ENCODE measurements at regions not wholly inside any gene's neighbourhood (a gene's known extent, or its start where the extent isn't known, plus 50 kb on each side); places are given as distances from the start of the nearest gene placed in this dataset.

- DNase-seq (ENCODE audit: low spot score), result no peak
- TF ChIP-seq CTCF (IDR thresholded peaks at IDR 0.05), result no peak
- Histone ChIP-seq H3K27me3 (no peaks in the 10 kb centered on the region), H3K4me3 (no peak overlapping the region), H3K27ac (no peak overlapping the region), H3K4me1 (no peaks in the 10 kb centered on the region), H3K9me3 (no peaks in the 10 kb centered on the region), H3K36me3 (no peaks in the 10 kb centered on the region)
Observed at GRCh38 chr5:61263561-61264272, 68.3 kb upstream of the ZSWIM6 start.

GRCh38 chr5:61264273-61264661 lies 67.8 kb upstream of the ZSWIM6 start:
- H3K4me1 ChIP-seq, result no peaks in the 10 kb centered on the region
- H3K27me3 ChIP-seq, result no peaks in the 10 kb centered on the region
- H3K4me3 ChIP-seq, result no peak overlapping the region
- no peaks in the 10 kb centered on the region for H3K36me3 ChIP-seq
- no peaks in the 10 kb centered on the region for H3K9me3 ChIP-seq
- no peak for DNase-seq (ENCODE audit: low spot score)
- no peak overlapping the region for H3K27ac ChIP-seq
- TF ChIP-seq CTCF (IDR thresholded peaks at IDR 0.05), result no peak

- no peak for DNase-seq (ENCODE audit: low spot score)
- no peak for TF ChIP-seq CTCF (IDR thresholded peaks at IDR 0.05)
- Histone ChIP-seq H3K27ac (no peak overlapping the region), H3K4me3 (no peak overlapping the region), H3K4me1 (no peaks in the 10 kb centered on the region), H3K27me3 (no peaks in the 10 kb centered on the region), H3K36me3 (no peaks in the 10 kb centered on the region), H3K9me3 (no peaks in the 10 kb centered on the region)
Observed at GRCh38 chr5:61267116-61267515, 64.9 kb upstream of the ZSWIM6 start.

- Histone ChIP-seq H3K27me3 (no peaks in the 10 kb centered on the region), H3K27ac (no peak overlapping the region), H3K4me1 (no peaks in the 10 kb centered on the region), H3K36me3 (no peaks in the 10 kb centered on the region), H3K9me3 (no peaks in the 10 kb centered on the region), H3K4me3 (no peak overlapping the region)
- DNase-seq (ENCODE audit: low spot score), result no peak
- TF ChIP-seq CTCF (IDR thresholded peaks at IDR 0.05), result no peak
Observed at GRCh38 chr5:61268871-61269270, 63.2 kb upstream of the ZSWIM6 start.

GRCh38 chr5:61270510-61271165 lies 61.4 kb upstream of the ZSWIM6 start:
- H3K9me3 ChIP-seq, result no peaks in the 10 kb centered on the region
- TF ChIP-seq CTCF (IDR thresholded peaks at IDR 0.05), result no peak
- no peaks in the 10 kb centered on the region for H3K27me3 ChIP-seq

More at GRCh38 chr5:61270510-61271165, 61.4 kb upstream of the ZSWIM6 start:
- no peak overlapping the region for H3K27ac ChIP-seq
- no peaks in the 10 kb centered on the region for H3K36me3 ChIP-seq
- no peak for DNase-seq (ENCODE audit: low spot score)
- no peak overlapping the region for H3K4me3 ChIP-seq
- no peaks in the 10 kb centered on the region for H3K4me1 ChIP-seq

All from right atrium auricular region (tissue), 2 donors.